Ovary (tissue), 3 donors: ENCODE measurements at regions not wholly inside any gene's neighbourhood (a gene's known extent, or its start where the extent isn't known, plus 50 kb on each side); places are given as distances from the start of the nearest gene placed in this dataset.

ENCODE experiments used
- CTCF ChIP-seq, 3 donors: fragments of 450-650 bp in 2 of 3; fragments of 200-600 bp in 1 of 3; IDR thresholded peaks; one replicate each; pipeline versions ENCODE4 v1.5.1 to v1.8.0; 2016 to 2022; ENCODE audit warnings: antibody characterized with exemption in 3 of 3, mild to moderate bottlenecking in 1 of 3
- EP300 ChIP-seq: sonication (generic); formaldehyde crosslinking; IDR thresholded peaks from one replicate; pipeline ENCODE4 v1.6.1; 2017; ENCODE audit warnings: antibody characterized with exemption
- POLR2A ChIP-seq: fragments of 450-650 bp; IDR thresholded peaks from one replicate; pipeline ENCODE4 v1.6.1; 2017; ENCODE audit warnings: antibody characterized with exemption, mild to moderate bottlenecking, moderate library complexity
- donor health status: DM: no; HTN: no; CAD: no.

GRCh38 chr5:40165789-40166728, 513.7 kb upstream of the PTGER4 start:
- TF ChIP-seq CTCF (IDR thresholded peaks at IDR 0.05) (no peak), POLR2A (no peak), EP300 (no peak)
